OCI-LY7 (cell line): ENCODE measurements at regions not wholly inside any gene's neighbourhood (a gene's known extent, or its start where the extent isn't known, plus 50 kb on each side); places are given as distances from the start of the nearest gene placed in this dataset.

Experiments
- BruUV-seq: library from RNA; stranded (reverse); fragments of 400-500 nt; replicated peaks from 2 replicates; lab custom pipeline; 2021; lab: Mats Ljungman, UMichigan
- CTCF ChIA-PET: fragments of 300-600 bp; sonication (Branson Sonifier 250); formaldehyde crosslinking; loops from one replicate; lab custom pipeline; 2022; ENCODE audit warnings: antibody characterized with exemption; ENCODE audit not compliant: unreplicated experiment; lab: Charles Lee
- POLR2A ChIA-PET: fragments of 300-600 bp; sonication (Branson Sonifier 250); formaldehyde crosslinking; loops from one replicate; lab custom pipeline; 2022; ENCODE audit warnings: antibody characterized with exemption; lab: Charles Lee
- DNase-seq: peaks from one replicate; pipeline ENCODE4 v3.0.0-alpha.2; 2015; ENCODE audit warnings: low spot score
- H2AFZ ChIP-seq: fragments of 200-600 bp; sonication (generic), shearing (Covaris generic); 2 replicates; pipeline ENCODE4 v1.6.1; 2014; ENCODE audit warnings: mild to moderate bottlenecking, antibody characterized with exemption, low read length, moderate library complexity
- H3K27ac ChIP-seq: fragments of 200-600 bp; sonication (generic); 2 replicates; pipeline ENCODE4 v1.5.1; 2014; ENCODE audit warnings: mixed run types, low read depth, mild to moderate bottlenecking, moderate library complexity, low read length, inconsistent platforms; ENCODE audit not compliant: poor library complexity, severe bottlenecking
- H3K36me3 ChIP-seq: fragments of 200-600 bp; sonication (generic); 2 replicates; pipeline ENCODE4 v1.6.1; 2014; ENCODE audit warnings: mild to moderate bottlenecking, antibody characterized with exemption, low read length, moderate library complexity, mixed read lengths; ENCODE audit not compliant: insufficient read depth
- H3K4me1 ChIP-seq: fragments of 200-600 bp; sonication (generic); 2 replicates; pipeline ENCODE4 v1.5.1; 2014; ENCODE audit warnings: mild to moderate bottlenecking, low read length; ENCODE audit not compliant: insufficient read depth, poor library complexity, severe bottlenecking
- H3K4me2 ChIP-seq: fragments of 200-600 bp; sonication (generic); 2 replicates; pipeline ENCODE4 v1.6.1; 2014; ENCODE audit warnings: mild to moderate bottlenecking, low read length
- H3K4me3 ChIP-seq: fragments of 200-600 bp; sonication (generic); 2 replicates; pipeline ENCODE4 v1.5.1; 2014; ENCODE audit warnings: mild to moderate bottlenecking, low read depth, low read length; ENCODE audit not compliant: poor library complexity, severe bottlenecking
- H3K79me2 ChIP-seq: fragments of 200-600 bp; sonication (generic); 2 replicates; pipeline ENCODE4 v1.6.1; 2016; ENCODE audit warnings: low read depth, mild to moderate bottlenecking, low read length, moderate library complexity, mixed read lengths; ENCODE audit not compliant: insufficient read depth
- H3K9me2 ChIP-seq: fragments of 200-600 bp; sonication (generic); 2 replicates; pipeline ENCODE4 v1.6.1; 2016; ENCODE audit warnings: mild to moderate bottlenecking, low read length, mixed read lengths; ENCODE audit not compliant: insufficient read depth
- H3K9me3 ChIP-seq: fragments of 200-600 bp; sonication (generic); 2 replicates; pipeline ENCODE4 v1.6.1; 2014; ENCODE audit warnings: mild to moderate bottlenecking, mixed run types, low read length, mixed read lengths
- H4K20me1 ChIP-seq: fragments of 200-600 bp; sonication (generic); 2 replicates; pipeline ENCODE4 v1.6.1; 2014; ENCODE audit warnings: mild to moderate bottlenecking, antibody characterized with exemption, low read length, moderate library complexity, mixed read lengths; ENCODE audit not compliant: insufficient read depth
- EZH2phosphoT487 ChIP-seq: fragments of 200-600 bp; sonication (generic); IDR thresholded peaks from 2 replicates; pipeline ENCODE4 v1.6.1; 2018; ENCODE audit warnings: low read depth, borderline replicate concordance, mild to moderate bottlenecking, mixed run types, antibody characterized with exemption, low read length, moderate library complexity, mixed read lengths
- intact Hi-C: fragments of 100-400 bp; cut with micrococcal nuclease; formaldehyde crosslinking; loops from one replicate; pipeline ENCODE4 v1.10.0; 2022; ENCODE audit not compliant: unreplicated experiment
- TF ChIP-seq, protein P1 (sequence below): fragments of 200-600 bp; sonication (generic); conservative IDR thresholded peaks from 2 replicates; pipeline ENCODE4 v1.5.1; 2014; ENCODE audit warnings: mild to moderate bottlenecking, antibody characterized with exemption, low read length, moderate library complexity, mixed read lengths

GRCh38 chr5:18357486-18357885 is 723.2 kb downstream of the TAF11L14 start:
- no peak for TF ChIP-seq EZH2phosphoT487
- TF ChIP-seq, protein P1, sequence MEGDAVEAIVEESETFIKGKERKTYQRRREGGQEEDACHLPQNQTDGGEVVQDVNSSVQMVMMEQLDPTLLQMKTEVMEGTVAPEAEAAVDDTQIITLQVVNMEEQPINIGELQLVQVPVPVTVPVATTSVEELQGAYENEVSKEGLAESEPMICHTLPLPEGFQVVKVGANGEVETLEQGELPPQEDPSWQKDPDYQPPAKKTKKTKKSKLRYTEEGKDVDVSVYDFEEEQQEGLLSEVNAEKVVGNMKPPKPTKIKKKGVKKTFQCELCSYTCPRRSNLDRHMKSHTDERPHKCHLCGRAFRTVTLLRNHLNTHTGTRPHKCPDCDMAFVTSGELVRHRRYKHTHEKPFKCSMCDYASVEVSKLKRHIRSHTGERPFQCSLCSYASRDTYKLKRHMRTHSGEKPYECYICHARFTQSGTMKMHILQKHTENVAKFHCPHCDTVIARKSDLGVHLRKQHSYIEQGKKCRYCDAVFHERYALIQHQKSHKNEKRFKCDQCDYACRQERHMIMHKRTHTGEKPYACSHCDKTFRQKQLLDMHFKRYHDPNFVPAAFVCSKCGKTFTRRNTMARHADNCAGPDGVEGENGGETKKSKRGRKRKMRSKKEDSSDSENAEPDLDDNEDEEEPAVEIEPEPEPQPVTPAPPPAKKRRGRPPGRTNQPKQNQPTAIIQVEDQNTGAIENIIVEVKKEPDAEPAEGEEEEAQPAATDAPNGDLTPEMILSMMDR: no peak
- ChIA-PET CTCF (no interaction called here), POLR2A (no interaction called here)
- no peak overlapping the region for H3K4me2 ChIP-seq
- H2AFZ ChIP-seq: no peak overlapping the region
- no TSS peak for BruUV-seq
- no peak overlapping the region for H3K27ac ChIP-seq
- H3K4me1 ChIP-seq: no peaks in the 10 kb centered on the region
- H3K4me3 ChIP-seq: no peak overlapping the region
- H3K9me3 ChIP-seq: no peaks in the 10 kb centered on the region
- intact Hi-C loops: no loop called here
- no peak for DNase-seq
- no peaks in the 10 kb centered on the region; the same call in 1 of the 2 replicates for H3K9me2 ChIP-seq
- H3K36me3 ChIP-seq: no peaks in the 10 kb centered on the region
- H3K79me2 ChIP-seq: no peaks in the 10 kb centered on the region
- H4K20me1 ChIP-seq: no peaks in the 10 kb centered on the region

DNA sequence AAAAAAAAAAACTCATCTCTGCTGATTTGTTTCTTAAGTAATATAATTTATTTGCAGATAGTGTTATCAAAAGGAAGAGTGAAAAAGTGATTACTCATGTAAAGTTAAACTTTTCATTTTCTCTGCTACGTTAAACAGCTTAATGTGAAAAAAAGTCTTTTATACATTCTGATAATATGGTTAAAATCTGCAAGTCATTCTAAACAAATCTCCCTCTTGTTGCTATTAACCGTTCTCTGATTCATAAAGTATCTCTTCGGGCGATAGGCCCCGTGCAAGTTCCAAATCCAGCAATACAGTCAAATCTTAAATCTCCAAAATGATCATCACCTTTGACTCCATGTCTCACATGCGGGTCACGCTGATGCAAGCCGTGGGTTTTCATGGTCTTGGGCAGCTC is 732.0 kb downstream of the TAF11L14 start:
- no TSS peak for BruUV-seq
- no peaks in the 10 kb centered on the region for H3K79me2 ChIP-seq
- no peaks in the 10 kb centered on the region; the same call in 1 of the 2 replicates for H3K9me2 ChIP-seq
- POLR2A ChIA-PET: interaction anchor here (0.6 kb wide), 1 partner anchor 16 kb away, joined by 3 read pairs; no protein-coding TSS in a partner anchor
- H3K36me3 ChIP-seq: no peaks in the 10 kb centered on the region
- no peak overlapping the region for H2AFZ ChIP-seq
- H3K4me2 ChIP-seq: no peak overlapping the region
- CTCF ChIA-PET: no interaction called here
- intact Hi-C loops: no loop called here
- no peaks in the 10 kb centered on the region for H4K20me1 ChIP-seq
- no peak overlapping the region for H3K27ac ChIP-seq
- H3K9me3 ChIP-seq: no peaks in the 10 kb centered on the region
- no peak for TF ChIP-seq EZH2phosphoT487
- TF ChIP-seq, protein P1: no peak
- no peaks in the 10 kb centered on the region for H3K4me1 ChIP-seq
- no peak overlapping the region for H3K4me3 ChIP-seq
- DNase-seq: no peak

DNA sequence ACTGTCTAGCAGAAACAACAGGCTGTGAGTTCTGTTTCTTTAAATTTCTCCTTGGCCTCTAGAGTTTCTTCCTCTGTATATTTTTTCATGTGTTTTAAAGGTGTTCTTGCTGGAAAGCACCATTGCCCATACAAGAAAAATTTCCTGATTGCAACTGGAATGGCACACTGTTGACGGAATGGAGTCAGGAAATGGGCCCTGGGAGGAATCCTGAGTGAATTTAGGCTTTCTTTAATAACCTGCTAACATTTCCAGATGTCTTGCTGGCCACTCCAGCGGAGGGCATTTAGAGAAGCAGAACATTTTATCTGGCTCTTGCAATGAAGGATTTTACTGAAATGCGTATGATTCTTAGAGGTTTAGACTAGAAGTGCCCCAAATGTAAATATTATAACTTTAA is 736.3 kb downstream of the TAF11L14 start:
- CTCF ChIA-PET: no interaction called here
- Histone ChIP-seq H3K79me2 (no peaks in the 10 kb centered on the region), H3K4me2 (no peak overlapping the region), H2AFZ (no peak overlapping the region), H3K4me1 (no peaks in the 10 kb centered on the region), H4K20me1 (no peaks in the 10 kb centered on the region), H3K4me3 (no peak overlapping the region), H3K9me3 (no peaks in the 10 kb centered on the region), H3K27ac (no peak overlapping the region), H3K36me3 (no peaks in the 10 kb centered on the region), H3K9me2 (no peaks in the 10 kb centered on the region)
- no TSS peak for BruUV-seq
- no peak for DNase-seq
- TF ChIP-seq EZH2phosphoT487: no peak
- TF ChIP-seq, protein P1: no peak
- intact Hi-C loops: no loop called here
- POLR2A ChIA-PET: no interaction called here
